VCaP (cell line): ENCODE measurements at regions not wholly inside any gene's neighbourhood (a gene's known extent, or its start where the extent isn't known, plus 50 kb on each side); places are given as distances from the start of the nearest gene placed in this dataset.

Experiments used
- H3K27ac ChIP-seq: fragments of 450-650 bp; 2 replicates; pipeline ENCODE4 v1.5.1; 2017
- TF ChIP-seq, protein P1 (sequence below): fragments of 450-650 bp; conservative IDR thresholded peaks from 2 replicates; pipeline ENCODE4 v1.5.1; 2017; ENCODE audit warnings: mild to moderate bottlenecking, moderate library complexity

GRCh38 chr1:58895559-58896145 is 111.8 kb upstream of the JUN start:
- no peak overlapping the region for H3K27ac ChIP-seq
- TF ChIP-seq, protein P1, sequence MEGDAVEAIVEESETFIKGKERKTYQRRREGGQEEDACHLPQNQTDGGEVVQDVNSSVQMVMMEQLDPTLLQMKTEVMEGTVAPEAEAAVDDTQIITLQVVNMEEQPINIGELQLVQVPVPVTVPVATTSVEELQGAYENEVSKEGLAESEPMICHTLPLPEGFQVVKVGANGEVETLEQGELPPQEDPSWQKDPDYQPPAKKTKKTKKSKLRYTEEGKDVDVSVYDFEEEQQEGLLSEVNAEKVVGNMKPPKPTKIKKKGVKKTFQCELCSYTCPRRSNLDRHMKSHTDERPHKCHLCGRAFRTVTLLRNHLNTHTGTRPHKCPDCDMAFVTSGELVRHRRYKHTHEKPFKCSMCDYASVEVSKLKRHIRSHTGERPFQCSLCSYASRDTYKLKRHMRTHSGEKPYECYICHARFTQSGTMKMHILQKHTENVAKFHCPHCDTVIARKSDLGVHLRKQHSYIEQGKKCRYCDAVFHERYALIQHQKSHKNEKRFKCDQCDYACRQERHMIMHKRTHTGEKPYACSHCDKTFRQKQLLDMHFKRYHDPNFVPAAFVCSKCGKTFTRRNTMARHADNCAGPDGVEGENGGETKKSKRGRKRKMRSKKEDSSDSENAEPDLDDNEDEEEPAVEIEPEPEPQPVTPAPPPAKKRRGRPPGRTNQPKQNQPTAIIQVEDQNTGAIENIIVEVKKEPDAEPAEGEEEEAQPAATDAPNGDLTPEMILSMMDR: no peak

GRCh38 chr1:58896246-58897183 is 112.7 kb upstream of the JUN start:
- peak overlapping the region; percentile 19; the same call in 1 of the 2 replicates for H3K27ac ChIP-seq
- TF ChIP-seq, protein P1: no peak

DNA sequence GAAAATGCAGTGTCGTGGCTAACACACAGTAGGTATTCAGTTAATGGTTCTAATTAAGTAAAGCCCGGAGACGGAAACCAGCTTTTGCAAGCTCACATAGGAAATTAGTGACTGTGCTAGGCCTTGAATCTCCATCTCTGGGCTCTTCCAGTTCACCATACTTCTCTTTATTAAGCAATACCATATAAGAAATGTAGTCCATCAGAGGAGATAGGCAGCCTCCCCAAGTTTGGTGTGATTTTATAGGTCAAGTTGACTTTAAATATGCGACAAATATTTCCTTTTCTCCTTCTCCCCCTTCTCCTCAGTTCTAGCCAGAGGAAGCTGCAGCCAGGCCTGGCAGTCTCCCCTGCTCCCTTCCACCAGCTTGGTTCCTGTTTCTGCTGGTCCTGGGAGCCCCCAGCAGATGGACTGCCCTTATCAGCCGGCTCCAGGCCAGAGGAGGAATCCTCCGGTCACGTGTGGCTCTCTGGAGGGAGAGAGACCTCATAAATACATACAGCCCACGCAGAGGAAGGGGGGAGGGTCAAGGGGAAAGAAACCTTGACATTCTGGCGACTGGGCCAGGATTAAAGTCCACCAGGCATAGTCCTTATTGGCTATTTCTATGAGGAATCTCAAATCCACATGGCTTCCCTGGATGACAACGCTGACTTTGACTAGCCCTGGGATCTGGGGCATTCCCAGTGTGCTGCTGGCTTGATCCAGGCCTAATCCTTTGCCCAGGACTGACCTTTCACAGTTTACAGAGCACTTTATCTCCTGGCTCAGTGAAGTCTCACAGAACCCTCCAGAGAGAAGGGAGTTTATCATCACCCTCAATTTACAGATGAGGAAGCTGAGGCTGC is 115.1 kb upstream of the JUN start:
- H3K27ac ChIP-seq: no peak overlapping the region
- TF ChIP-seq, protein P1: no peak

- H3K27ac ChIP-seq: no peak overlapping the region
- TF ChIP-seq, protein P1: no peak
Observed at GRCh38 chr1:58899587-58900271, 115.9 kb upstream of the JUN start.

DNA sequence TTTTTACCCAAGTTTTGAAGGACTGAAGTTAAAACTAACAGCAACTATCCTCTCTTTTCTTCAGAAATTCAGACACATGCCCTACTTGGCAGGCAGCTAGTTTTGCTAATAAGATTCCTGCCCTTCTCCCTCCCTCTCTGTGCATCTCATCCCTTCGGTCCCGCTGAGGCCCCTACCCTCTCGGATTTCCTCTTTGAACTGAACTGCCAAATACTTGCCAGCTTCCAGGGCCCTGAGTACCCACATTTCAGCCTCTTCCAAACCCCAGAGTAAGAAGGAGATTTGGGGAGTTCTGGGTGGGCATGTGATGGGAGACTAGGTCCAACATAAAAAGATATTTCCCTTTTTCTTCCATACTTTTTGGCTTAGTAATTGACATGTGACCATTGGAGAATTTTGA is 116.5 kb upstream of the JUN start:
- TF ChIP-seq, protein P1: no peak
- no peak overlapping the region for H3K27ac ChIP-seq

- no peak overlapping the region for H3K27ac ChIP-seq
- TF ChIP-seq, protein P1: no peak
Observed at GRCh38 chr1:58901008-58901407, 117.2 kb upstream of the JUN start.
